Inflammatory macrophage treated with lipopolysaccharide for 1 hour (primary cell): ENCODE measurements at regions not wholly inside any gene's neighbourhood (a gene's known extent, or its start where the extent isn't known, plus 50 kb on each side); places are given as distances from the start of the nearest gene placed in this dataset.

Experiments
- DNase-seq, 2 donors: peaks; one replicate each; pipeline ENCODE4 v3.0.0-alpha.2; 2020 to 2022

GRCh38 chr9:28215536-28216299 lies 642.4 kb upstream of the C9orf72 start:
- no peak for DNase-seq

GRCh38 chr9:28232686-28233085 lies 659.4 kb upstream of the C9orf72 start:
- no peak for DNase-seq

GRCh38 chr9:28234133-28234893 lies 661.0 kb upstream of the C9orf72 start:
- no peak for DNase-seq

- DNase-seq, result no peak
Measured at GRCh38 chr9:28234894-28235277, 661.6 kb upstream of the C9orf72 start.

GRCh38 chr9:28249424-28249823 lies 676.1 kb upstream of the C9orf72 start:
- no peak for DNase-seq

DNA sequence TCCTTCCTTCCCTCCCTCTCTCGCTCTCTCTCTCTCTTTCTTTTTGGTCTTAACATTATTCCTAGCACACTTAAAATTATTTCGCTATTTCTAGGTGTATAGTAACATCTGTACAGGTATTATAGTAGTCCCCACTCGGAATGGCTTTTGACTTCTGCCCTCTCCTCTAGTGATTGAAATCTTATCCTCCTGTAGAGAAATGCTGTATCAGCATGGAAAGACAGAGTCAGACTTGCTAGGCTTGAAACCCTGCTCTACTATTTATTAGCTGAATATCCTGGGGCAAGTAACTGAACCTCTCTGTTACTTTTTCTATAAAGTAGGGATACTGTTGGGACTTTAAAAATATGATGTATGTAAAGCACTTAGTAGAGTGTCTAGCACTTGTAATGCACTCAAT lies 681.9 kb upstream of the C9orf72 start:
- DNase-seq, result no peak

DNA sequence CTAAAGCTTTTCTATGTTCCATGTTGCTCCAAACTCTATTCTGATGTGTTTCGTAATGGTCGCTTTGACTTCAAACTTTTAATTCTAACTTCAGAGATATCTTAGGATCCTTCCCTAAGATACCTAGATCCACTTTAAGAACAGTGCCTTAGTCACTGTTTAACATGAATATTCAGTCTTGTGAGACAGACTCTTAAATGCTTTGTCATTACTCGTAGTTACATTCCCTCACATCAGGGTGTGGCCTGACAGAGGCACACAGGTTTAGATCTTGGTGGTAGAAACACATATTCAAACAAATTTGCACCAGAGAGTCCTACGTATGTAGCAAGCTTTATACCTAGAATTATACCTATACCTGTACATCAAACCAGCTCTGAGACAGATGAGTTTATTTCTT lies 687.0 kb upstream of the C9orf72 start:
- DNase-seq, result no peak

DNA sequence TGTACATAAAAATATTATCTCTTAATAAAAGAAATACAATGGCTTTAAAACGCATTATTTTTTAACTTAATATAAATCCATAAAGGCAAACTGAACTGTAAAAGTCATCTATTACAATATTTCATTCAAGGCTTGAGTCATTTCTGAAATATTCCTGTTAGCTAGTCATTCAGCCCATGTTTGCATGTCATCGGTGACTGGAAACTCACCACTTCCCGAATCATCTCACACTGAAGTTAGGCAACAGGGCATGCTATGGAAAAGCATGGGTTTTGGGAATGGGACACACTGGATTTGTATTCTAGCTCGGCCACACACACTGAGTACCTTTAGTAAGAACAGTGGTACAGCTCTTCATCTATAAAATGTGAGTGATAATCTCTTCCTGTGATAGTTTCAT lies 691.1 kb upstream of the C9orf72 start:
- DNase-seq, result no peak

DNA sequence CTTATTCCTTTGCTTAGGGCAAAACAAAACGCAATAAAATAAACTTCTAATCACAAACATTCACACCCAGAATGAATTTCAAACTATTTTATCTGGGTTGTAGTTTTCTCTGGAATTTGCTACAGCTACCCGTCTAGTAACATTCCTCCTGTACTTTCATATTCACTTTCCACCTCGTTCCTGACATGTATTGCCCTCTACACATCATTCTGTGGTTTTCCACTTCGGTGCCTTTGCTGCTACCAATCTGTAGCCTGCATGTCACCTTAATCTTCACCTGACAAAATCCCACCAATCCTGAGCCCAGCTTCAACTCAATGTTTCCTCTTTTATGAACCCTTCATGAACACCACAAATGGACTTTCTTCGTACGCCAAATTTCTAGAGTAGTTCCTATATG lies 694.1 kb upstream of the C9orf72 start:
- no peak for DNase-seq

DNA sequence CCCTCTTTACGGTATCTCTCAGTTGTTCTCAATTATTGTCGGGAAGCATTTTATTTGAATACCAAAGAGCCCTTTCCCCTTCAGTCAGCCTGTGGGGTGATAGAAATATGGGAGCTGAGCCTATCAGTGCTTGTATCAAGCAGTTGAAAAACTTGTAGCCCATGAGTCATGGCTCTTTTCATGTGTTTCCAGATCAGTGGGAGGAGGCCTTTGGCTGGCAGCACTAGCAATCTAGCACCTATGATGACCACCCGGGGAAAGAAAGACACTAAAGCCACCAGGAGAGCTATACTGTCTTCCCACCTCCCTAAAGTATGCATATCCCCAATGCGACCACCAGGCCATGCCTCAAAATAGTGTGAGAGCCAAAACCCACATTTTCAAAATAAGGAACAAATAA lies 696.9 kb upstream of the C9orf72 start:
- DNase-seq, result no peak

DNA sequence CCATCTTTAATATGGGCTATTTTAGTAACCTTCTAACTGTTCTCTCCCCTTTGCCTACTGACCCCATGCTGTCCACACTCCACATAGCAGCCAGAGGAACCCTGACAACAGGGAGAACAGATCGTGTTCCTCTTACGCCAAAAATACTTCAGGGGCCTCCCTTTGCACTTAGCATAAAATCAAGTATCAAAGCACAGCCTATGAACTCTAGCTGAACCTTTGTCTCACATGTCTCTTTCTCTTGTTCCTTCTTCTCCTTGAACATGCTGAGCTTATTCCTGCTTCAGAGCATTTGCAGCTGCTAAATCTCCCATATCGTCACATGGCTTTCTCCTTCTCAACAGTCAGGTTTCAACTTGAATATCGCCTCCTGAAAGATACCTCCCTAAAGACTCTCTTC lies 698.8 kb upstream of the C9orf72 start:
- no peak for DNase-seq

DNA sequence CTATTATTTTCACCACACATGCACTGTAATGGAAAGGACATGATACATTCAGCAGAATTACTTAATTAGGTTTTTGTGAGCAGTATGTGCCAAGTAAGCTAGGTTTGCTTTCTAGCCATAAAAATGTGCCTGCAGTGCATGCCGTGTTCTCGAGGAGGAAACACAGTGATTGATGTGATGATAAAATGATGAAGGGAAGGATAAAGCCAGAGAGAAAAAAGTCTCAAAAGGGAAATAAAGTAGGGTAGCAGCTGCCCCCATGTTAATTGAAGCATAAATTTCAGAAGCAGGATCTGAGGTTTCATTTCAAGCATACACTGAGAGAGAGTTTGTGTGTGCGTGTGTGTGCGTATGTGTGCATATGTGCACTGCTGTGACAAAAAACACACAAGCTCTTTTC lies 714.2 kb upstream of the C9orf72 start:
- no peak for DNase-seq

GRCh38 chr9:28289746-28290145 lies 716.5 kb upstream of the C9orf72 start:
- no peak for DNase-seq

GRCh38 chr9:28293369-28294090 lies 720.2 kb upstream of the C9orf72 start:
- DNase-seq, result no peak

DNA sequence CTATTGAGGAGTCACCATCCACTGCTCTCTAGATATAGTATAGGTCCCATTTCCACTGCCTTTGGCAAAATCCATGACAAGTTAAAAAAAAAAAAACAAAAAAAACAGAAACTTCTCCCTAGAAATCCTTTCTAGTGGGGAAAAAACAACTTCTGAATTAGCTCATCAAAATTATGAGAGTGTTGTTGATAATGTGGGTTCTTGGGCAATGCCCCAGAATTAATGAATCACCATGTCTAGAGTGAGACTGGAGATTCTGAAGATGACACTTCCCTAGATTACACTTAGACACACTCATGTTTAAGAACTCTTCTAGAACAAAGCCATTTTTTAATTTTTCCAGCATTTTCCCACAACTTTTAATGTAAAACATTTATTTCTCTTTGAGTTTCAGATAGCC lies 728.0 kb upstream of the C9orf72 start:
- DNase-seq, result no peak

- no peak for DNase-seq
Measured at GRCh38 chr9:28317745-28318144, 744.5 kb upstream of the C9orf72 start.

DNA sequence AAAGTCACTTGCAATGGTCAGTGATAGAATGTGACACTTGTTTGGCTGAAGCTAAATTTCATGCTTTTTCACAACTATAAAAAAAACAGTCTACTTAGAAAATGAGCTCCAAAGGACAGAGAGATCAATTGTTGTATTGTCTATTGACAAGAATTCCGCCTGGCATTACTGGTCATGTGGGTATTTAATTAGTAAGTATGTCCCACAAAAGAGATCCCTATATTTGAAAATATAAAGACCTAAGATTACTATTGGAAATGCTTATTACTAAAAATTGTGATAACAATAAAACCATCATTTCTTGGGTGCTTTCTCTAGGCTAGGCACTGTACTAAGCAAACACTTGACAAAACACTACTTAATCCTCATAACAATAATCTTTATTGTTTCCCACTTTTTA lies 745.2 kb upstream of the C9orf72 start:
- DNase-seq, result no peak

DNA sequence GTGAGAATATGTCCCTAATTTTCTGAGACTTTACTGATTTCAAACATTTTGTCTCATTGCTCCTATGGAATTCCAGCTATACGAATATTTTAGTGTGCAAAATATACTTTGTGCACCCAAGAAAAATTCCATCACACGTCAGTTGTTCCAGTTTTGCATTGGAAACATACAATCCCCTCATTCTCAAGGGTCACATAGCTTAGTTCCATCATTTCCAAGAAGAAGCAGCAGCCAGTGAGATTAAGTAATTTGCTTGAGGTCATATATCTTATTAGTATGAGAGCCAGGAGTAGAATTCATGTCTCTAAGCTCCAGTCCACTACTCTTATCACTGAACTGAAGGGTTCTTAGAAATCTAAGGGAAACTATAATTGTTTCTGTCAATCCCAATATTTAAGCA lies 746.7 kb upstream of the C9orf72 start:
- DNase-seq, result no peak

DNA sequence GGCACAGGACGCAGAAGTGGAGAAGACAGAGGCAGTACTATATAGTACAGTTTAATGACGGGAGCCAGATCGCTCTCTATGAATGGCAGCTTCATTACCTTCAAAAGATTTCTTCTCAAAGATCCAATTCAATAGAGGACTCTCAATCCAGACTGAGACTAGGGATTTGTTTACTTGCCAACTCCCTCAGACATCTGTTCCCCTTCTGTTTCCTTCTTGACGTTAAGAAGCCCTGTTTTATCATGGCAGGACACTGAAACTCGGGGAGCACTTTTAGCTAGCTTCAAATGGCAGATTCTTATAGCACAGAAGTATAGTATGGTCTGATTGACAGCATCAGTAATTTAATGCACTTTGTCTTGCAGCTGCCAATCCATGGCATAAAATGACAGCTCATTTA lies 747.3 kb upstream of the C9orf72 start:
- no peak for DNase-seq

- DNase-seq, result no peak
Measured at GRCh38 chr9:28329323-28329722, 756.0 kb upstream of the C9orf72 start.

GRCh38 chr9:28332648-28333047 lies 759.4 kb upstream of the C9orf72 start:
- DNase-seq, result no peak

DNA sequence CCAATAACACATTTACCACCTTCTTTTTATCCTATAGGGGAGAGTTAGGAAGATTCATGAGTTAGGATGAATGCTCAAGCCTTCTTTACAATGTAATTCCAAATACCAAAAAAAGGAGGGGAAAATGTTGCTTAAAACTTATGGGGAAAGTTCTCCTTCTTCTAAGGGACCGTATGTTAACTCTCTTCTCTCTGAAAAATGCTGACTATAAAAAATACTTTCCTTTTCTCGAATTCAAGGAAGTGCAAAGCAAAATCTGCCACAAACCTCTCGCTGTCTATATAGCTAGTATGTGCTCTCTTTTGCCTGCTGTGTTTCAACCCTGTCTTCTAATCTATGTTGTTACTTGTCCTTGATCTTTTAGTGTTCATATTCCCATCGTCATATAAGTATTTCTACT lies 768.6 kb upstream of the C9orf72 start:
- DNase-seq, result no peak

GRCh38 chr9:28342815-28343338 lies 769.6 kb upstream of the C9orf72 start:
- no peak for DNase-seq

- no peak for DNase-seq
Measured at GRCh38 chr9:28363151-28363562, 789.9 kb upstream of the C9orf72 start.
